ENCODE measurements at regions not wholly inside any gene's neighbourhood (a gene's known extent, or its start where the extent isn't known, plus 50 kb on each side); places are given as distances from the start of the nearest gene placed in this dataset.

GRCh38 chr3:27939940-27940339 is 217.8 kb upstream of the EOMES start:
- H3K27me3 ChIP-seq (ENCODE audit: control insufficient read depth in 2 of 2, insufficient read depth in 2 of 2, low read length in 2 of 2) = no peaks in the 10 kb centered on the region
- no peak overlapping the region for H3K9ac ChIP-seq (ENCODE audit: insufficient read depth, low read length, poor library complexity, severe bottlenecking)
- H3K79me2 ChIP-seq (ENCODE audit: insufficient read depth, low read length) = no peaks in the 10 kb centered on the region
- no peak overlapping the region for H3K4me3 ChIP-seq (replicated peaks in 1 of 3; ENCODE audit: low read depth in 2 of 3, low read length in 3 of 3)
- no peaks in the 10 kb centered on the region for H4K20me1 ChIP-seq (ENCODE audit: insufficient read depth, low read length)
- no peak overlapping the region for H3K4me3 Mint-ChIP-seq
- no peak for TF ChIP-seq CTCF (IDR thresholded peaks at IDR 0.05)
- no peak overlapping the region for H2AFZ ChIP-seq (ENCODE audit: insufficient read depth, low read depth, low read length, poor library complexity, severe bottlenecking)
- DNase-seq = no peak
- H3K27ac ChIP-seq (ENCODE audit: low read depth in 1 of 2, low read length in 2 of 2) = no peak overlapping the region
- intact Hi-C loops (cut with micrococcal nuclease) = no loop called here
- WGBS (ENCODE audit: insufficient coverage) = 92% methylated on average over 2 of the region's 5 CpGs
- no peaks in the 10 kb centered on the region for H3K36me3 ChIP-seq (replicated peaks in 1 of 2; ENCODE audit: control insufficient read depth in 1 of 2, insufficient read depth in 2 of 2, low read length in 2 of 2)
- H3K27me3 Mint-ChIP-seq (ENCODE audit: low read depth in 3 of 3) = peaks cover 0 to 1% (median 1%) of the 10 kb centered on the region in 3 donors
- H3K9me3 Mint-ChIP-seq = peaks cover 0 to 1% (median 0%) of the 10 kb centered on the region in 7 donors
- no peaks in the 10 kb centered on the region for H3K9me3 ChIP-seq (replicated peaks in 1 of 2; ENCODE audit: control insufficient read depth in 1 of 2, insufficient read depth in 1 of 2, low read length in 2 of 2)
- no peaks in the 10 kb centered on the region for H3K4me1 ChIP-seq (ENCODE audit: control insufficient read depth in 1 of 2, insufficient read depth in 2 of 2, low read length in 2 of 2)
- H3K4me1 Mint-ChIP-seq = no peaks in the 10 kb centered on the region
- H3K4me2 ChIP-seq (replicated peaks; ENCODE audit: extremely low read depth, low read length, poor library complexity, severe bottlenecking) = no peak overlapping the region
- H3K36me3 Mint-ChIP-seq = no peaks in the 10 kb centered on the region
- H3K27ac Mint-ChIP-seq = peak overlapping the region in 1 of 7 donors; percentile 13

- no peak overlapping the region for H3K9ac ChIP-seq (ENCODE audit: insufficient read depth, low read length, poor library complexity, severe bottlenecking)
- H3K4me3 ChIP-seq (replicated peaks in 1 of 3; ENCODE audit: low read depth in 2 of 3, low read length in 3 of 3) = no peak overlapping the region
- peaks cover 0 to 4% (median 0%) of the 10 kb centered on the region in 7 donors for H3K9me3 Mint-ChIP-seq
- no peaks in the 10 kb centered on the region for H3K27me3 ChIP-seq (ENCODE audit: control insufficient read depth in 2 of 2, insufficient read depth in 2 of 2, low read length in 2 of 2)
- H3K4me2 ChIP-seq (replicated peaks; ENCODE audit: extremely low read depth, low read length, poor library complexity, severe bottlenecking) = no peak overlapping the region
- intact Hi-C loops (cut with micrococcal nuclease) = no loop called here
- H3K27ac Mint-ChIP-seq = no peak overlapping the region
- no peaks in the 10 kb centered on the region for H3K4me1 ChIP-seq (ENCODE audit: control insufficient read depth in 1 of 2, insufficient read depth in 2 of 2, low read length in 2 of 2)
- H3K27me3 Mint-ChIP-seq (ENCODE audit: low read depth in 3 of 3) = peaks cover 1 to 3% (median 1%) of the 10 kb centered on the region in 3 donors
- no peak for TF ChIP-seq CTCF (IDR thresholded peaks at IDR 0.05)
- H4K20me1 ChIP-seq (ENCODE audit: insufficient read depth, low read length) = no peaks in the 10 kb centered on the region
- no peak overlapping the region for H3K4me3 Mint-ChIP-seq
- no peaks in the 10 kb centered on the region for H3K9me3 ChIP-seq (replicated peaks in 1 of 2; ENCODE audit: control insufficient read depth in 1 of 2, insufficient read depth in 1 of 2, low read length in 2 of 2)
- H3K4me1 Mint-ChIP-seq = no peaks in the 10 kb centered on the region
- no peak overlapping the region for H2AFZ ChIP-seq (ENCODE audit: insufficient read depth, low read depth, low read length, poor library complexity, severe bottlenecking)
- WGBS (ENCODE audit: insufficient coverage) = no CpG with 5 or more reads among the region's 3 CpGs
- no peak overlapping the region for H3K27ac ChIP-seq (ENCODE audit: low read depth in 1 of 2, low read length in 2 of 2)
- no peaks in the 10 kb centered on the region for H3K36me3 ChIP-seq (replicated peaks in 1 of 2; ENCODE audit: control insufficient read depth in 1 of 2, insufficient read depth in 2 of 2, low read length in 2 of 2)
- H3K79me2 ChIP-seq (ENCODE audit: insufficient read depth, low read length) = no peaks in the 10 kb centered on the region
- H3K36me3 Mint-ChIP-seq = no peaks in the 10 kb centered on the region
- no peak for DNase-seq
Measured at GRCh38 chr3:27943106-27943505, 221.0 kb upstream of the EOMES start.
